ENCODE measurements at regions not wholly inside any gene's neighbourhood (a gene's known extent, or its start where the extent isn't known, plus 50 kb on each side); places are given as distances from the start of the nearest gene placed in this dataset.

DNA sequence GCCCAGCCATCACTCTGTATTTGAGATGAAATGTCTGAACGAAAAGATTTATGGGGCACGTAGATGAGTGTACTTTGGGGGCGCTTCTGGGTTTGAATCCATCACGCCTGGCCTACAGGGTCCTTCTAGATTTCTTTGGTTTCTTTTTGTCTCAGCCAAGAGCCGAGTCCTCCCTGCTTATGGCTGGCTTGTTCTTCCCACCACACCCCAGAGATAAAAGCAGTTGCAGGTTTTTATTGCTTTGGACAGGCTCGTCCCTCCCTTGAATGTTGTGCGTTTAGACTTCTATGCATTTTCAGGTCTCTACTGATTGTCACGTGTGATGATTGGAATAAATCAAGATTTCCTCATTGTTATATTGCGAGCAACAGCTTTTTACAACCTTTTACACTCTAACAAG, 104.8 kb upstream of the CHRNA7 start:
- no peak for DNase-seq

DNA sequence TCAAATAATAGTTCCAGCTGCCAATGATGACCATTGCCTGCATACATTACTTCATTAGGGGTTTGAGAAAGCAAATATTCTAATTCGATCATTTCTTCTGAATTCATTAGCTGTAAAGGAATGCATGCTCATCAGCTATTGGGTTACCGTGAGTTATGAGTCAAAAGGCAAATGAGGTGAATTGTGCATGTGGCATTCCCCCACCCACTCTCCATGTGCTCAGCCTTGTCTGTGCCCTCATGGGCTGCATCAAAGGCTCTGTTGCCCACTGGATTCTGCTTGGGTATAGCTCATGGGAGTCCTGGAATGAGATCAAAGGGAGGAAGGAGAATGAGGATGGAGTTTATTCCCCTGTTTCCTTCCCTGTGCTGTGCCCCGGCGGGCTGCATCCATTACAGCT, 99.3 kb upstream of the CHRNA7 start:
- DNase-seq: no peak

DNA sequence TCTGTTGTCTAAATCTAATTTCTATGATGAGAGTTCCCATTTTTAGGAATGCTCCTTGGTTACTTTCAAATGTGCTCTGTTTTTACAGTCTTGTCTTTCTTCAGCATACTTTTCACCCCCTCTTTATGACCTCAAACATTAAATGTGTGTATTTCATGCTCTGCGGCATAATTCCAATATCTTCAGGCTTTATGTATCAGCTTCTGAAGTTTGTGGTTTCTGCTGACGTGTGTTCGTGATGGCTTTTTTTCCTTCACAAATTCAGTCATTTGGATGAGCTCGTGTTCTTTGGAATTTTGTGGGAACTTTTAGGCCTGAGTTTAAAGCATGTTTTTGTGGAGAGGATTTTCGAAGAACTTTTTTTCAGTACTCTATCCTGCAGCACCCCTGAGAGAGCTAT, 97.7 kb upstream of the CHRNA7 start:
- no peak for DNase-seq

- no peak for DNase-seq
Observed at GRCh38 chr15:31934821-31935220, 95.5 kb upstream of the CHRNA7 start.

- no peak for DNase-seq
Observed at GRCh38 chr15:31953478-31953877, 76.8 kb upstream of the CHRNA7 start.

- no peak for DNase-seq
Observed at GRCh38 chr15:31954374-31955172, 75.7 kb upstream of the CHRNA7 start.

DNA sequence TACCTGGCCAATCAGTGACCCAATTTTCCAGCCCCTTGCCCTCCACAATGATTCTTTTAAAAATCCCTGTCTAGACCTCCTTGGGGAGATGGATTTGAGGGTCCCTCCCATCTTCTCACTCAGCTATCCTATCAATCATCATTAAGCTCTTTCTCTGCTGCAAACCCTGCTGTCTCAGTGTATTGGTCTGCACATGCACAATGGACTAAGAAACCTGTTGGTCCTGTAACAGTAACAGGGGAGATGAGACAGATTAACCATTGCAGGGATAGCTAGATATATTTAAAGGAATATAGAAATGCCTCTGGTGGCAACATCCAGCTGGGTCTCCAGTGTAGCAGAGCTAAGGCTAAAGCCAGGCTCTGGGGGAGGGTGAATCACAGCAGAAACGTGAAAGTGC, 74.6 kb upstream of the CHRNA7 start:
- DNase-seq: no peak

DNA sequence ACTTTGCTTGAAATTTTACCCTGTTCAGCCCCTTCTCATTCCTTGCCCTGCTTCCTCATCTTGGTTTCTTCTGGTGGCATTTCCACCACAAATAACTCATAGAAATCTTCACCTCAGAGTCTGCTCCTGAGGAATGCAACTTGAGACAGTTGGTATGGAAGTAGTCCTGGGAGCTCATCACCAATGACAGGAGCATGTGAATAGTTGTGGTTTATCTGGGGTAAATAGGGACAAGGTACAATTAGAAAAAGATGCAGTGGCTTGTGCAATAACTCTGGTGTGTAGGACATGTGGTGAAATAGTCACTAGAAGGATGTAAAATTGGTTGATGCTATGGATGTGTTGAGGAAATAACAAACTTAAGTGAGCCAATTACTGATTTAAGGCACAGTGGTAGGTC, 72.7 kb upstream of the CHRNA7 start:
- no peak for DNase-seq

- no peak for DNase-seq
Observed at GRCh38 chr15:31964586-31965307, 65.6 kb upstream of the CHRNA7 start.

- no peak for DNase-seq
Observed at GRCh38 chr15:31970007-31970406, 60.3 kb upstream of the CHRNA7 start.

GRCh38 chr15:31973197-31973596, 57.1 kb upstream of the CHRNA7 start:
- DNase-seq: no peak

DNA sequence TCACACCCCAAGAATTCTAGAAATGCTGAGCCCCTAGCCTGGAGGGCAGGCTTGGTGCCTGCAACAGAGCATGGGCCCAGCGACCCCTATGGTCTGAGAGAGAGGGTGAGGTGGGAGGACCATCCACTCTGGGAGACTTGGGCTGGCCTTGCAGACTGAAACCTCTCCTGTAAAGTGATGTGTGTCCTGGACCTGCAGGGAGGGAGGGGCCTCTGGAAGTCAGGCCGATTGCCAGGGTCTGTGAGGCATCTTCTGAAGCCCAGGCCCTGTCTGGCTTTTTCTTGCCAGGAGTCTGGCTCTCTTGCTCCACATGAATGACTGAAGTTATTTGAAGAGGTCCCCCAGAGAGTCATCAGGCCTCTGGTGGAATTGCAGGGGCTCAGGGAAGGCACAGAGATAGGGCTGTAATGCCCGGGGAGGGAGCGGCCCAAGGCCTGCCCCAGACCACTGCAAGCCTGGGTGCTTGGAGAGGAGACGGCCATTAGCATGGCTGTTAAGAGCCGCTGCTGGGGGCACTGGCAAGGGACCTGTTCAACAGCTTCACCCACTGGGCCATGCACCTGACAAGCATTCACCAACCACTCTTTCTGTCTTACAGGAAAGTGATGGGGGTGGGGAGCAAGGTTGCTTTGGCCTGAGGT, 56.0 kb upstream of the CHRNA7 start:
- DNase-seq: no peak

DNA sequence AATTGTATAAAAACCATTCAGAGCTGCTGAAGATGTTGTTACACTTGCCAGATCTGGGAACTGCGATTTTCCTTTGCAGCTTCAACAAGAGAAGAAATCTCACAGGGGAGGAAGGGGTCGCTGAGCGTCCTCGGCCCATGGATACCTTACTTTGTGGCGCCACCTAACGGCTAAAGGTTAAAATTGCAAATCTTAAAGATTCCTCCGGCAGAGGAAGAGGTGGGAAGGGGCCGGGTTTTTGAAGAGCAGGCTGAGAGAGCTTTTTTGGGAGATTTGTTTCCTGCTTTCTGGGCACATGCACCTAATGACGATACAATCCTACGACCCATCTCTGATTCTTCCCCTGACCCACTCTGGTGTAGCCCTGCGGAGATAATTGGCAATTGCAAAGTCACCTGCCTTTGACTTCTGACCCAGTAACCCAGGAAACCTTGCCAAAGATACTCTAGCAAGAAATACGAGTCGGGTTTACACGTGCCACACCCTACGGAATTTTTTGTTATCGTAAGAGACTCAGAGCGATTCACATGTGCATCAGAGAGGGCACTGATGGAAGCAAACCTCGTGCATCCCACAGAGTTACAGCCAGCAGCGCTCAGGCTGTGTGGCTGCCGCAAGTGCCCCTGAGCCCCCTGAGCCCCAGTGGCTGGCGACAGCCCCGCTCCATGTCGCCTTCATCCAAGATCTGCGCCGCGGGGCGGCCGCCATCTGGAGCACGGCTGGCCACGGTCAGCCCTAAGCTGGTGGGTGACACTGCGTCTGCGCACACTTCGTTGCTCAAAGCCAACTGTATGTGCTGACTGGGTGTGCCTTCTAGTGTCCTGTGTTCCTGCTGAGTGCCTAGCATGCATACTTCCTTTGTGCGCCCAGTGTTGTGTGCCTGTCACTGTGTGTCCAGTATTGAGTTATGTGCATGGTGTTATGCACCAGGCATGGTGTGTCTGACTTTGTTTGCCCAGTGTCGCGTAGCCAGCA, 55.2 kb upstream of the CHRNA7 start:
- peak; percentile 27 for DNase-seq

- no peak for DNase-seq
Observed at GRCh38 chr15:31975830-31976229, 54.5 kb upstream of the CHRNA7 start.

DNA sequence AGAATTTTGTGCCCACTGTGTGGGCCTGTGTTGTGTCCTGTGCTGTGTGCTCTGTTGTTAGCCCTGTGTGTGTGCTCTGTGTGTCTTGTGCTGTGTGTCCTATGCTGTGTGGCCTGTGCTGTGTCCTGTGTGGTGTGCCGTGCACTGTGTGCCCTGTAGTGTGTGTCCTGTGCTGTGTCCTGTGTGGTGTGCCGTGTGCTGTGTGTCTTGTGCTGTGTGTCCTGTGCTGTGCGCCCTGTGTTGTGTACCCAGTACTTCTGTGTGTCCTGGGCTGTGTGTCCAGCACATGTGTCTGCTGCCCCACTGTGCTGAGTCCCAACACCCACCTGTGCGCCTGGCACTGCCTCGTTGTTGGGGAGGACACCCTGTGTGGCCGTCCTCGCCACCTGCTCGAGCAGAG, 53.2 kb upstream of the CHRNA7 start:
- DNase-seq: no peak

DNA sequence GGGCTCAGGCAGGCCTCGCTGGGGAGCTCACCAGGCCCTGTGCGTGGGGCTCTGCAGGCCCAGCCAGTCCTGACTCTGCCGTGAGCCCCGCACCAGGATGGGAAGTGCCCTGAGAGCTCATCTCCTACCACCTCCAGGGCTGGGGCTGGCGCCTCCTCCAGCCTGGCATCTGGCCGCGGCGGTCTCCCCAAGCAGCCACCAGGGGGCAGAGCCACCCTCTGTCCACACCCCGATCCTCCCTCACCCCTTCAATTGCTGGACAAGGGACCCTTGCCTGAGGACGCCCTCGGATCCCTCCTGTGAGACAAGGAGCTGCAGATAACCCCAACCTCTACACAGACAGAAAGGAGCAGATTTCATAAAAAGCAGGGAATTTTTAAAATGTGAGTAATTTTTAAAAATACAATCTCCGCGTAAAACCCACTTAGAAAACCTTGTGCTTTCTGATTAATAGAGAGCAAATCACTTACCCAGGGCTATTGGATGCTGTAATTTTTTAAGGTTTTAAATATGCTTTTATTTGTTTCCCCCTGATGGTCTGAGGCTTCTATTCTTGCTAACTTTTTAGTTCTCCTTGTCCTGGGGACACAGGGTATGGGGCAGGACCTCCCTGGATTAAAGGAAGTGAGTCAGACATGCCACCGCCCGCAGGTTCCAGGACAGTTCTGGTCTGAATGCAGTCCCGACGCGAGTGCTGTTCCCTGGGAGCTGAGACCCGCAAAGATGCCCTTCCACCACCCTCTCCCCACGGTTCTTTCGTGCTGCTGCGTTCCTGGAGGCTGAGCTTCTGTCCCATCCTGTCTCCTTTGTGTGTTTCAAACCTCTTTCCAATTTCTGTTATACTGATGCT, 52.3 kb upstream of the CHRNA7 start:
- peak; percentile 8 for DNase-seq
